NCI-H446 (cell line): ENCODE measurements at regions not wholly inside any gene's neighbourhood (a gene's known extent, or its start where the extent isn't known, plus 50 kb on each side); places are given as distances from the start of the nearest gene placed in this dataset.
A peak's percentile ranks its signal among the peaks of the same experiment; 100 is the strongest.
"Not testable (repeated sequence)": the region's sequence is repeated elsewhere in the genome, so short reads cannot be mapped to it uniquely, and the experiment has no call there.

Experiments
- DNase-seq, 2 experiments: peaks; one replicate each; lab custom pipeline; 2025; lab: John Stamatoyannopoulos, UW

DNA sequence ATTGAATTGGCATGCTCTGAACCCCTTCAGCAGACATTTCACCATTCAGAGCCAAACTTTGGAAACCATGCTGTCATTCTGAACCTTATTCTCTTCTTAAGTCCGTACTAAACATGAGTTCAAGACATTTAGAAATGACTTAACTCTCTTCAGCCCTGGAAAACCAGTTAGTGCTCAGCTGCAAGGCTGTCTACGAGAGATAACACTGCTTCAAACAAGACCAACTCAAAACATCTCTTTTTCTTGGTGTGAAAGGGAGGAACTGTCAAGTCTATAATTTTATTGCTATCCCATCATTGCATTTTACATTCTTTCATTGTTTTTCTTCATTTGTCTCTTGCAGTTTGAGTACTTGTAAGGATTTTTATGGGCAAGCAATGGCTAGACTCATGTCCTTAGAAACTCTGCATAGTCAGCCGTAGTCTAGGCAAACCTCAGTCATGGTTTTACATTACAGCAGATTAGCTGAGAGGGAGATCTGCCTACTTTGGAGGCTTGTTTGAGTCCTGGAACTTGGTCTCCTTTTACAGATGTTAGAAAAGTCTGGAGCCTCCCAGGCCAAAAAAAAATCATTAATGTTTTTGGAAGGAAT lies 120.6 kb upstream of the JADE1 start:
- DNase-seq, result no peak

DNA sequence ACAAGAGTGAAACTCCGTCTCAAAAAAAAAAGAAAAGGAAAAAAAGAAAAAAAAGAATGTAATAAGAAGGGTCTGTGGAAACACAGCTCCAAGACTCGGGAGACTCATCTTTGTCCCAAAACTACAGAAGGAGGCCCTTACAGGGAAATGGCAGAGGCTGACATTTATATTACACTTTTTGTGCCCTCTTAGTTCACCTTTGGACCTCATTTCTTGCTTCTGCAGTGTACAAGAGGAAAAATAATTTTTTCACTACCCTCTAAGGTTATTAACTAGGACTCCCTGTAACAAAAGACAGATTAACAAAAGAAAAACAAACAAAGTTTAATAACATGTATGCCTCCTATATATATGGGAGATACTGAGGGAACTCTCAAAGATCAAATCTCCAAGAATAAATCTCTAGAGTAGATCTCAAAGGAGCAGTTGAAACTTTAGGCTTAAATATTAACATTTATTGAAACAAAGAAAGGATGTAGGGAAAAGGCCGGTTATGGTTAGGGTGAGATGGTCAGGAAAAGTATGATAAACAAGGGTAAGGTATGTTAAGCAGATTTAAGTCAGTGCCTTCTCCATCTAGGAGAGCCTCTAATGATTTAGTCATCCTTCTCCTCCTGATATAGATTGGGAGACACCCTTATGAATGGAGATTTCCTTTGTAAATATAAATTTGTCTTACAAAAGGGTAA lies 121.3 kb upstream of the JADE1 start:
- no peak for DNase-seq

DNA sequence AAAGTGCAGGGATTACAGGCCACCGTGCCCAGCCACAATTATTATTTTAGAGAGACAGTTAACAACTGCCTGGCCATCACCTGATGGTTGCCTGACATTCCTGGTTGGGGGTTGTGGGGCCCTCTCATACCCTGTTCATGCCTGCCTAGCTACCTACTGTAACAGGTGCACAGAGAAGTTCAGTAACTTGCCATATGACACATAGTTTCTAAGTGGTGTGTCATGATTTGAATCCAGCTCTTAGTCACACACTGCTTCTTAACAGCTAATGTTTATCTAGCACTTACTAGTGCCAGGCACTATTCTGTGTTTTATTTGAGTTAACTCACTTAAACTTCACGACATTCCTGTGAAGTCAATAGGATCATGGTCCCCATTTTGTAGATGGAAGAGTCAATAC lies 122.7 kb upstream of the JADE1 start:
- no peak for DNase-seq

DNA sequence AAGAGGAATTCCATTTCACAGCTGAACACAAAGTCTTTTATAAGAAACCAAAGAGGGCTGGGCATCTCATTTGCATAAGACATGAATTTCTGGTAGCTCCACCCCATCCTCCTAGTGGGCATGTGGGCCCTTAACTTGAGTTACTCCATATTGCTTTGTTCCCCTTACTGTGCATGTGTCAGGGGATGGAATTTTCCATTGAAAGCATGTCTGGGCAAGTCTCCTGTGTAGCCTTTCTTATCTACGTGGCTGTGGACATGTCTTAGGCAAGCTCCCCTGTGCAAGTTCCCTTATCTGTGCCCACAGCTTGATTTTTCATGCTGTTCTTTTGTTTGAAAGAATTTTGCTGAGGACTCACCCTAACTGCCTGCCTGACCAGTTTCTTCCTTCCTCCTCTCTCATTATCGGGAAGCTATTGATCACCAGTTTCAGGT lies 123.5 kb upstream of the JADE1 start:
- DNase-seq, result no peak

DNA sequence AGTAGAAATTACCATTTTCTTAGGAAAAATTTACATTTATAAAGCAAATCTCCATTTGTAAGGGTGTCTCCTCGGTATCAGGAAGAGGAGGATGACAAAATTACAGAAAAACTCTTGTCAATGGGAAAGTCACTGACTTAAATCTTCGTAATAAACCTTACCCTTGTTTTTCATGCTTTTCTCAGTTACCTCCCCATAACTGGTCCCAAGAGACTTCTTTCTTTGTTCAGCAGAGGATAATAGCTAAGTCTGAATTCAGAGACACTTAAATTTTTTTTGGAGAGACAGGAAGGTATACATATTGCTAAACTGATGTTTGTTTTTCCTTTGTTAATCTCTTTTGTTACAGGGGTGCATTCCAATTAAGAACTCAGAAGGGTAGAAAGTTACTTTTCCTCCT lies 125.5 kb upstream of the JADE1 start:
- no peak for DNase-seq

DNA sequence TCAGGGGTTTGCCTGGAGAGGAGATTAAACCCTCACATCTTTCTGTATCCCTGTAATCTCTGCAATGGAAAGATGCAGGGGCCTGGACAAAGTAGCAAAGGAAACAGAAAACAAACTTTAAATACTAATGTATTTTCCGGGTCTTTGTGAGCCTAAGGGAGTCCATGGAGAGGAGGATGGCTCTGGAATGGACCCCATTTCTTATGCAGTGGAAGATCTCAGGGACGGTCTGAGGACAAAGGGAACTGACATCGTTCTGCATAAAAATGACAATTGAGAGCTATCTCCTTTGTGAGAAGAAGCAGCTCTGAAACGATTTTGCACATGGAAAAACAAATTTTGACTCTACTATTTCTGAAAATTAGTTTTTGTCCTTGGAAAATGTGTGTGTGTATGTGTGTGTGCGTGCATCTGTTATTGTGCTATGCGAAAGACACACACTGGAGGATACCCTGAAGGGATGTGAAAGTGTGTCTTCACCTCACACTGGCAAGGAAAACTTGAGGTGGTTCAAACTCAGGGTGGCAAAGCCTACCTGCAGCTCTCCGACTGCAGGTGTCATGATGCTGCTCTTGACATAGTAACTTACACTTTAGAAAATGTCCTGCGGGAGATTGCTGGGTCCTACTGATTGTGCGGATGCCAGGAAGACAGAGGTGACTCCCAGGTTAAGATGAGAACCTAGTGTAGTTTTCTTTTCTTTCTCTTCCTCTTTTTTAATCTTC lies 126.4 kb upstream of the JADE1 start:
- no peak for DNase-seq

DNA sequence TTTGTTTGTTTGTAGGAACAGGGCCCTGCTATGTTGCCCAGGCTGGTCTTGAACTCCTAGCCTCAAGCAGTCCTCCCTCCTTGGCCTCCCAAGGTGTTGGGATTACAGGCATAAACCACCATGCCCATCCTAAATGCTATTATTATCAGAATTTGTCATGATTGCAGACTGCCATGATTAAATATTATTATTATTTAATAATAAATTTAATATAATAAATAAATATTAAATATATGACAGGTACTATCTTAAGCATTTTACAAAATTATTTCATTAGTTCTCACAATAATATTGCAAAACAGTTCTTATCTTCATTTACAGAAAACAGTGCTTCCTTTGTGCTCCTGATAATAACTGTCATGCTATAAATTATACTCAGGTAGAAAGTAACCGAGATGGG lies 133.4 kb upstream of the JADE1 start:
- DNase-seq, result no peak

DNA sequence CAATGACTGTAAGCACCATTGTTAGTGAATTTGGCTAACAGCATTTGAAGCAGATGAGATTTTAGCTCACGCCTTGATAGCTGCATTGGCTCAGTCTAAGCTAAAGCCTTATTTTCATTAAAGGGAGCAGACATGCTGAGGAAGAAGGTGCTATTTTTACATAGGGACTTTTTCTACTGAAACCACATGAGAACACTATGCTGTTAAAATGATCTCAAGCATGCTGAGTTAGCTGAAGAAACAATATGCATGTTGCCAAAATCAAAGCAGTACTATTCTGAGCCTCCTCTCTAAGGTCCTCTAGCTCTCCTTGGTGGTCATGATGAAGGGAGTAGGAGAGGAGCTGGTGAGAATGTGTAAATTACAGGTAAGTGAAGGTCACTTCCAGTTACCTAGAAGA lies 134.4 kb upstream of the JADE1 start:
- DNase-seq, result no peak

DNA sequence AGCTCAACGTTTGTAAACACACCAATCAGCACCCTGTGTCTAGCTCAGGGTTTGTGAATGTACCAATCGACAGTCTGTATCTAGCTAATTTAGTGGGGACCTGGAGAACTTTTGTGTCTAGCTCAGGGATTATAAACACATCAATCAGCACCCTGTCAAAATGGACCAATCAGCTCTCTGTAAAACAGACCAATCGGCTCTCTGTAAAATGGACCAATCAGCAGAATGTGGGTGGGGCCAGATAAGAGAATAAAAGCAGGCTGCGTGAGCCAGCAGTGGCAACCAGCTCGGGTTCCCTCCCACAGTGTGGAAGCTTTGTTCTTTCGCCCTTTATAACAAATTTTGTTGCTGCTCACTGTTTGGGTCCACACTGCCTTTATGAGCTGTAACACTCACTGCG lies 136.3 kb upstream of the JADE1 start:
- DNase-seq, result not testable (repeated sequence)

DNA sequence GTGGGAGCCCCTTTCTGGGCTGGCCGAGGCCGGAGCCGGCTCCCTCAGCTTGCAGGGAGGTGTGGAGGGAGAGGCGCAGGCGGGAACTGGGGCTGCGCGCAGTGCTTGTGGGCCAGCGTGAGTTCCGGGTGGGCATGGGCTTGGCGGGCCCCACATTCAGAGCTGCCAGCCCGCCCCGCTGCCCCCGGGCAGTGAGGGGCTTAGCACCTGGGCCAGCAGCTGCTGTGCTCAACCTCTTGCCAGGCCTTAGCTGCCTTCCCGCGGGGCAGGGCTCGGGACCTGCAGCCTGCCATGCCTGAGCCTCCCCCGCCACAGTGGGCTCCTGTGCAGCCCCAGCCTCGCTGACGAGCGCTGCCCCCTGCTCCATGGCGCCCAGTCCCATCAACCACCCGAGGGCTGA lies 136.9 kb upstream of the JADE1 start:
- not testable (repeated sequence) for DNase-seq

DNA sequence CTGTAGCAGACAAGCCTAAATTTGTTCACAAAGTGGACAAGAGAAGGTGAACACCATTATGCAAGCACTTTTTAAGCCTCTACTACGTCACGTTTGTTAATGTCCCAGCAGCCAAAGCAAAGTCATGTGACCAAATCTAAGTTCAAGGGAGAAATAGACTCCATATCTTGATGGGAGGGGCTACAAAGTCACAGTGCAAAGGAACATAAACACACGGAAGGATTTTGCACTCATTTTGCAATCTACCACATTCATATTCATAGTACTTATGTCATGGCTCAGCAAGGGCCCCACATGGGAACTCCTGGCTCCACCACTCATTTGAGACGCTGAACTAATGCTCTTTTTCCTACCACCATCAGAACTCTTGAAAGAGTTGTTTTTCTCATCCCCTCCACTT lies 139.0 kb upstream of the JADE1 start:
- no peak for DNase-seq

DNA sequence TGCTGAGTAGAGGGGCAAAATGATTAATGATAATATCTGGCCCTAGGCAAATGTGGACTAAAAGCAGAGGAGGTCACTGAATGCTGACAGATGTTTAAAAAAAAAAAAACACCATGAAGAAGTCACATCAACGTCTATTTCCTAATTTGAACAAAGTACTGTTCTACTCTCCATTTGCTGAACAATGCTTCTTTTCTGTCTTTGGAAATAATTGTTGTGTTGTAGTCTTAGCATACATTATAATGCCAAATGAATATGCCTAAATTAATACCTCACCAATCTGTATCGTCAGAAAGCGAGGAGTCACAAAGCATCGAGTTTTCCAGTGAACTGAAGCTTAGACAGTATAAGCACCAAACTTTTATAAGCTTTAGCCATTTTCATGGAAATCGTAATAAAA lies 140.9 kb upstream of the JADE1 start:
- no peak for DNase-seq

DNA sequence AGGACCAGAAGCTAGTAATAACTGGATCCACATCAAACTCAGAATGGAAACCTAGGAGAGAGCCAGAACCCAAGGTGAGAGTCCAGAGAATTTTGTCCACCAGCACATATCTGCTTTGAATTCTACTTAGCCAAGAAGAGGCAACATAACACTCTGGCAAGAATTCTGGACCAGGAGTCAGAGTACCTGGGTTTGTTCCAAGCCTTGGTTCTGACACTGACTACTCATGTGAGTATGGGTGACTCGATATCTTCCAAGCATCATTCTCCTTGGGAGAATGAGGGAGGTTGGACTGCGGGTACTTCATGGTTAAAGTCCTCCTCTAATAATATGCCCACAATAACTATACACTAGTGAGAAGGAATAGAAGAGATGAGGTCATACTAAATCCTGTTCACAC lies 144.0 kb upstream of the JADE1 start:
- no peak for DNase-seq

DNA sequence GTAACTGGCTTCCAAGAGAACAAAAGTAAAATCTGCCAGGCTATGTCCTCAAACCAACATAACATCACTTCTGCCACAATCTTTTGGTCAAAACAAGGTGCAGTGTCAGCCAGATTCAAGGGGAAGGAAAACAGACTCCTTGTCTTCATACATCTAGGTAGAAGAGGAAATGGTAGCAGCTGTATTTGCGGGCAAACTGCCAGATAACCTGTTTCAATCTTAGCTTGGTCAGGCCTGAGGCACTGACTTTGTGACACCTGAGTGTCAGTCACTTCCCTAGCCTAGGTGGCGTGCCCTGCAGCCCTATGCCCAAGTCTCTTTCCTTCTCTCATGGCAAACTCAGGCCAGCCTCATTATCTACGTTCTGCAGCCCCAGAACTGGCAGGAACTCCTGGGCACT lies 146.2 kb upstream of the JADE1 start:
- no peak for DNase-seq

DNA sequence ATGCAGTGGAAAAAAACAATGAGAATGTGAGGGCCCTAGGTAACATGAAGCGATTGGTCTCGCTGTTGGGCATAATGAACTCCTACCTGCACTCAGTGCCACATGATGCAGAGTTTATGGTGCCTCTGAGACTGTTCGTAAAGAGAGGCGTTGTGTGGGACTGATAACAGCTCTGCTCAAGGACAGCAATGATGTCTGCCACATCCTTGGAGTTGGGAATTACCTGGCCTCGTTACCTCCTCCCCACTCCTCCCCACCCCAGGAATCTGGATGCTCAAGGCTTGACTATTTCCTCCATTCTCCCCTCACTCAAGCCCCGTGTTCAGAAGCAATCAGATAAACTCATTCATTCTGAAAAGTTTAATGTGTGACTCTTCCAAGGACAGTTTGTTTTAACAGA lies 148.0 kb upstream of the JADE1 start:
- no peak for DNase-seq

DNA sequence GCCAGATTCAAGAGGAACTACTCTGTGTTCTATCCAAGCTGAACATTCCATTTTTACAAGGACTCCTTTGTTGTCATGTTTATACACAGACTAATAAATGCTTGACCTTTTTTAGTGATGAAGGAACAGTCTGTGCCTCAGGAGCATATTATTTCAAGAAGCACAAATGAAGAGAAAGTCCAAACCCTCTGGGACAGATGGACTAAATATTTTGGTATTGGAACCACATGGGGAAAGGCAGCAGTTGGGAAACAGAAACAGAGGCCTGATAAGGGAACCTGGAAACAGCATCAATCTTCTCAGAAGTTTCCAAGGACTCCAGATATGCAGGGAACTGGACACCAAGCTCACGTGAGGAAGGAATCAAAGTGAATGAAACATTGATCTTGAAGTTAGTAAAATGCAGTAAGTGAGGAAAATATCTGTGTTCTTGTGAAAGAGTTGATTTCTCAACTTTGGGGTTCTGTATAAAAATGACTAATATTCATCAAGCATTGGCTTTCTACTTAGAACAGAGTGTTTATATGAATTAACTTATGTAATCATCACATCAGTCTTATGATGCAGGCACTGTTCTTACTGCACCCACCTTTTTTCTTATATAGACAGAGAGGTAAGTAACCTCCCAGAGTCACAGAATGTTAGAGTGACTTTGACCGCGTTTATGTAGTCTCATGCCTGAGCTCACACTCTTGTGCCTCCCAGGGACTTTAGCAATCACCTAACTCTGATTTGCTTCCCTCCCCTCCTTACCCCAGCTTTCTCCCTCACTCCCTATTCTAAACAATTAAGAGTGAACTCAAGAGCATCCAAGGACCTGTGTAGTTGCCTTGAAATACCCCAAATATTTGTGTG lies 148.9 kb upstream of the JADE1 start:
- no peak for DNase-seq

DNA sequence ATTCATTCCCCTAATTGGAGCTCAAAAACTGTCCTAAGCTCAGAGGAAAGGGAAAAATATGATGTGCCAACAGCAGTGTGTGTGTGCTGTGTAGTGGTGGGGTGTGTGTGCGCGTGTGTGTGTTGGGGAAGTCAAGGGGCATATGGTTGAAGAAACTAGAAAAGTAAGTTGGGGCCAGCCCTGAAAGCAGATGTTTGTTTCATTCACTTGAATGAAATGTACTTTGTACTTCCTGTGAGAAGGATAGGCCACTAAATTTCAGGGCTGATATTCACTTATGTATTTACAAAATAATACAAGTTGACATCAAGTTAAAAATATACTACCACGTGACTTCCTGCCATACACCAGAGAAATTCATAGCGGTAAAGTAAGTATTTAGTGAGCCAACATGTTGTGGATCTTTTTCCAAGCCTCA lies 151.3 kb upstream of the JADE1 start:
- no peak for DNase-seq

DNA sequence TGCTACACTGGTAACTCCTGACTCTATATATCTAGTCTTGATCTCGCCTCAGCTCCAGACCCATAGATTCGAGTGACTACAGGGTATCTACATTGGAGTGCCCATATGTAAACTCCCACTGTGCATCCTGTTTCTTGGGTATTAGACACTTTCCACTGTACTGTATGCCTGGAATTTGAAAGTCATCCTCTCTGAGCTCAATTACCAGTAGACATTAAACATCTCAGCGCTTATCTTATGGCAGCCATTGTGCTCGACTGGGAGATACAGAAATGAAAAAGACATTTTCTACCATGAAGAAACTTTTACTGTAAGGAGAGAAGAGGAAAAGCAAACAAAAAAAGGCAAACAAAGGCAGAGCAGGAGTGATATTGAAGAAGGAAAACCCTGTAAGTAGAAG lies 151.9 kb upstream of the JADE1 start:
- DNase-seq, result no peak

DNA sequence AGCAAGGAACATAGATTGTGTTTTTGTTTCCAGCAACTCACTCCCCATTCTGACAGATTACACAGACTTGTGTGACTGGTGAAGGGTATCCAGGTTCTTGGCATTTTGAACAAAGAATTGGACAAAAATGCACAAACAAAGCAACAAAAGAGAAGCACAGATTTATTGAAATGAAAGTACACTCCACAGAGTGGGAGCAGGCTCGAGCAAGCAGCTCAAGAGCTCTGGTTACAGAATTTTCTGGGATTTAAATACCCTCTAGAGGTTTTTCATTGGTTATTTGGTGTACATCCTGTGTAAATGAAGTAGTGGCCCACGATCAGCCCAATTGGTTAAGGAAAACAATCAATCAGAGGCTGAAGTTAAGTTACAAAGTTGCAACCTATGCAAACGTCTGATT lies 155.0 kb upstream of the JADE1 start:
- no peak for DNase-seq

DNA sequence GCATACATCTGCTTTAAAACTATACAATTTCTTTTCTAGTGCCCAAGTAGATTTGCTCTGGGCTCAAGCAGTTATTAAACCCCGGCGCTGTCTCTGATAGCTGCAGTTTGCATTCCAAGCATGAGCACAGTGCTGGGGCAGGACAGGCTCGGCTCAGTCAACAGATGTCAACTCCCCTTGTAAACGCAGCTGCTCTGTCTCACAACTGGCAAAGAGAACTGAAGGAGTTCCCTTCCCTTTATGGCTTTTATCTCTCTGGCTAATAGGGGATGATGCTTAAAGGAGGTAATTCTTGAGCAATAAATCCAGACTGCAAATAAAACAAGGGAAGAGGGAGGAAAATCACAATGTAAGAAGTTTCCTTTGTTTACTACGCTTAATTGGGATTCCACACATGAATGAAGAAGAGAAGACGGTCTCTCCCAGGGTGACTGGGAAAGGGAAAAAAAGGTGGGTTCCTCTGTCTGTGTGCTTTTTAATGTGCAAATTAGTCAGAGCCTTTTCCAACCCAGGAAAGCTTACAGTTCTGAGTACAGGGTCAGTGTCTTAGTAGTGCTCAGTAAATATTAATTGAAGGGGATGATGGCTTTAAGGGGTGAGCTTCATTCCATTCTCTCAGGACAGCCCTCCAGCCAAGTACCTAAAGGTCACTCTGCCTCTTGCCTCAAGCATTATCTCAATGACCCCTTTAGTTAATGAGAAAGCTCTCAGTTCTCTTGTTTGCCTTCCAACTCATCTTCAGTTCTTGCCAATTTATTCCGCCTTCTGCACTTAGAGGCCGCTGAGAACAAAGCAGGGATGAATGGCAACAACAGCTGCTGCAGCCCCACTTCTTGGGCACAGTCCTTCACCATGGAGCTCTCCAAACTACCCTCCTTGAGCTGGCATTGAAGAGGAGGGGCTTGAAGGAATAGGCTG lies 155.7 kb upstream of the JADE1 start:
- peak; percentile 26 to 59 for DNase-seq

DNA sequence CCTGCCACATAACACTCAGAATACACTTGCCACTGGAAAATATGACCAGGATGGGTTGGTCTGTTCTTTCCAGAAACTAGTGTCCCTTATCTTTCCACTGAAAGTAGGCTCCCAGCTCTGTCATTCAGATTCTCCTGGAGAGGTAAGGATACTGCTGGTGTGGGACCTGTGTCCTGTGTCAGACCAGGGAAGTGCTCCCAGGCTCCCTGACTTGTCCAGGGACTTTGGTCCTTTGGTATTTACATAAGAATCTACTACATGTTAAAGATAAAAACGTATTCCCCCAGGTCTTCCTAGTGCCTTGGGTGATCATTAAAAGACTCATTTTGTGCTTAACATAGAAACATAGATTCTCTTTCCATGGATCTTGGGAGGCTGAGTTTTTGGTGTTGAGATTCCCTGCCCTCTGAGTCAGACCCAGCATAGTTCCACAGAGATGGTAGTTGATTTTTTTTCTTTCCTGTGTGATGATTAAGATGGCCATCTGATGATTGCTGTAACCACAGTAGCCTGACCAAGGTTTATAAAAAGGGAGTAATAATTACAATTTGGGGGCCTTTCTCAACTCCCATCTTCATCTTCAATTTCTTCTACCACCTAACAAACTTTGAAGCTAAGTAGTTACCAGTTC lies 159.8 kb upstream of the JADE1 start:
- DNase-seq, result no peak
